Prostate gland (tissue), 2 donors: ENCODE measurements at regions not wholly inside any gene's neighbourhood (a gene's known extent, or its start where the extent isn't known, plus 50 kb on each side); places are given as distances from the start of the nearest gene placed in this dataset.

Experiments
- DNase-seq: peaks from one replicate; pipeline ENCODE4 v3.0.0-alpha.2; 2019; ENCODE audit warnings: low spot score
- H3K27ac ChIP-seq, 2 donors: fragments of 200-600 bp; sonication (generic); 2 replicates each; pipeline ENCODE4 v1.5.1; 2017 to 2019
- H3K27me3 ChIP-seq: fragments of 200-600 bp; sonication (generic); replicated peaks from 2 replicates; pipeline ENCODE4 v1.5.1; 2019; ENCODE audit not compliant: insufficient read depth
- H3K36me3 ChIP-seq, 2 donors: fragments of 200-600 bp; sonication (generic); 1 replicate in 1 of 2; 2 replicates in 1 of 2; pipeline versions ENCODE4 v1.5.1 to v1.8.1; 2017 to 2019
- H3K4me1 ChIP-seq: fragments of 200-600 bp; sonication (generic); replicated peaks from 2 replicates; pipeline ENCODE4 v1.5.1; 2019
- H3K4me3 ChIP-seq, 2 donors: fragments of 200-600 bp; sonication (generic); 2 replicates each; pipeline ENCODE4 v1.5.1; 2017 to 2019
- H3K9me3 ChIP-seq: fragments of 200-600 bp; sonication (generic); 2 replicates; pipeline ENCODE4 v1.5.1; 2017
- POLR2A ChIP-seq: fragments of 450-650 bp; IDR thresholded peaks from one replicate; pipeline ENCODE4 v1.6.1; 2016; ENCODE audit warnings: antibody characterized with exemption, mild to moderate bottlenecking
- POLR2AphosphoS5 ChIP-seq: sonication (generic); formaldehyde crosslinking; IDR thresholded peaks from one replicate; pipeline ENCODE4 v1.6.1; 2017; ENCODE audit warnings: antibody characterized with exemption
- WGBS: methylation state at CpG from one replicate; pipeline ENCODE4 v1.1.5; 2018; 5-methylcytosine and 5-hydroxymethylcytosine counted together
- intact Hi-C: fragments of 100-400 bp; cut with DNase I; formaldehyde crosslinking; loops from one replicate; pipeline ENCODE4 v1.14.2; 2022
- TF ChIP-seq, protein P1 (sequence below), 4 experiments: fragments of 200-600 bp in 2 of 4; fragments of 450-650 bp in 2 of 4; sonication (generic) in 2 of 4; IDR thresholded peaks; 1 replicate in 3 of 4; 2 replicates in 1 of 4; pipeline ENCODE4 v1.5.1; 2016 to 2019; ENCODE audit warnings: antibody characterized with exemption in 4 of 4, mild to moderate bottlenecking in 2 of 4, moderate library complexity in 2 of 4

- no peak overlapping the region for H3K27ac ChIP-seq
- intact Hi-C loops: no loop called here
These were observed 76.7 kb upstream of the G2E3 start for GRCh38 chr14:30482276-30482675.

DNA sequence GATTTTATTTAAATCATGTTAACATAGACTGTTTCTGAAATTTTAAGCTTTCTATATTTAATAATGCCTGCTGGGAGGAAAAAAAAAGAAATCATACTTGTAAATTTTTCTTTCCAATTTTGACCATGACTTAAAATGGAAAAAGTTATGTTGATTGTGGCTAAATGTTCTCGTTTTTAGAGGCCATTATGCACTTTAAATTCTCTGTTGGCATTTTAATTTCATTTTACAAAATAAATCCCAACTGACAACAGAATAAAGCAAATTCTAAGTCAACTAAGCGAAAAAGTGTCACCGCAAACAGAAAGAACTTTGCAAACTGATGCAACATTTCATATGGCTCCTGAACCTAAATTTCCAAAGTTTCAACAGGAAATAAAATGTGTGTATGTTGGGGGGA, 74.8 kb upstream of the G2E3 start:
- DNase-seq: no peak
- no peaks in the 10 kb centered on the region for H3K27me3 ChIP-seq
- H3K4me1 ChIP-seq: no peaks in the 10 kb centered on the region
- no peaks in the 10 kb centered on the region for H3K36me3 ChIP-seq
- no peaks in the 10 kb centered on the region for H3K9me3 ChIP-seq
- intact Hi-C loops: no loop called here
- WGBS: 86% methylated on average over 3 of the region's 3 CpGs
- H3K27ac ChIP-seq: no peak overlapping the region
- TF ChIP-seq POLR2AphosphoS5 (no peak), POLR2A (no peak)
- TF ChIP-seq, protein P1, sequence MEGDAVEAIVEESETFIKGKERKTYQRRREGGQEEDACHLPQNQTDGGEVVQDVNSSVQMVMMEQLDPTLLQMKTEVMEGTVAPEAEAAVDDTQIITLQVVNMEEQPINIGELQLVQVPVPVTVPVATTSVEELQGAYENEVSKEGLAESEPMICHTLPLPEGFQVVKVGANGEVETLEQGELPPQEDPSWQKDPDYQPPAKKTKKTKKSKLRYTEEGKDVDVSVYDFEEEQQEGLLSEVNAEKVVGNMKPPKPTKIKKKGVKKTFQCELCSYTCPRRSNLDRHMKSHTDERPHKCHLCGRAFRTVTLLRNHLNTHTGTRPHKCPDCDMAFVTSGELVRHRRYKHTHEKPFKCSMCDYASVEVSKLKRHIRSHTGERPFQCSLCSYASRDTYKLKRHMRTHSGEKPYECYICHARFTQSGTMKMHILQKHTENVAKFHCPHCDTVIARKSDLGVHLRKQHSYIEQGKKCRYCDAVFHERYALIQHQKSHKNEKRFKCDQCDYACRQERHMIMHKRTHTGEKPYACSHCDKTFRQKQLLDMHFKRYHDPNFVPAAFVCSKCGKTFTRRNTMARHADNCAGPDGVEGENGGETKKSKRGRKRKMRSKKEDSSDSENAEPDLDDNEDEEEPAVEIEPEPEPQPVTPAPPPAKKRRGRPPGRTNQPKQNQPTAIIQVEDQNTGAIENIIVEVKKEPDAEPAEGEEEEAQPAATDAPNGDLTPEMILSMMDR (IDR thresholded peaks at IDR 0.05): no peak
- no peak overlapping the region for H3K4me3 ChIP-seq

More at GRCh38 chr14:30482276-30482675, 76.7 kb upstream of the G2E3 start:
- H3K4me3 ChIP-seq: no peak overlapping the region
- TF ChIP-seq POLR2A: no peak
- TF ChIP-seq, protein P1 (IDR thresholded peaks at IDR 0.05): no peak
- H3K27me3 ChIP-seq: no peaks in the 10 kb centered on the region
- WGBS: 52% methylated on average over 1 of the region's 1 CpG
- H3K4me1 ChIP-seq: no peaks in the 10 kb centered on the region
- H3K36me3 ChIP-seq: no peaks in the 10 kb centered on the region
- no peaks in the 10 kb centered on the region for H3K9me3 ChIP-seq
- no peak for DNase-seq

DNA sequence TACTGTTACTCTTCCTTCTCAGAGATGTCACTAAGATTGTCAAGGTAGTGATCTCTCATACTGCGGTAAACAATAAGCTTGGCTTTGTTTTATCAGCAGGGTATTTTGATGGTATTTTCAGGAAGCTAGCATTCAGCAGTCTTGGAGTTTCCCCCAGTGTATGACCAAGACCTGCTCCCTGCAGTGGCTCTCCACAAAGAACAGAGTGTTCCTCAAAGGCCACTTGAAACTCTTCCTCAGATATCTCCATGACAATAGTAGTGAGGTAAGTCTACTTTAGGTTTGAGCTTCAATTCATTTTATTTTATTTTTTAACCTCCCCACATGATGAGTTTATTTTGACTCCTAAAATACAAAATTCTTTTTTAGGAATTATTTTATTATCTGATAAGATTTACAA, 74.0 kb upstream of the G2E3 start:
- Histone ChIP-seq H3K9me3 (no peaks in the 10 kb centered on the region), H3K4me1 (no peaks in the 10 kb centered on the region), H3K27me3 (no peaks in the 10 kb centered on the region), H3K36me3 (no peaks in the 10 kb centered on the region), H3K27ac (no peak overlapping the region), H3K4me3 (no peak overlapping the region)
- WGBS: 88% methylated on average over 1 of the region's 1 CpG
- no peak for DNase-seq
- TF ChIP-seq POLR2AphosphoS5: no peak
- TF ChIP-seq, protein P1 (IDR thresholded peaks at IDR 0.05): no peak
- no peak for TF ChIP-seq POLR2A
- intact Hi-C loops: no loop called here

GRCh38 chr14:30496852-30497251, 62.1 kb upstream of the G2E3 start:
- Histone ChIP-seq H3K36me3 (no peaks in the 10 kb centered on the region), H3K4me1 (no peaks in the 10 kb centered on the region), H3K27me3 (no peaks in the 10 kb centered on the region), H3K4me3 (no peak overlapping the region), H3K9me3 (no peaks in the 10 kb centered on the region), H3K27ac (no peak overlapping the region)
- TF ChIP-seq POLR2A (no peak), POLR2AphosphoS5 (no peak)
- TF ChIP-seq, protein P1 (IDR thresholded peaks at IDR 0.05): no peak
- intact Hi-C loops: no loop called here
- 64% methylated on average over 1 of the region's 1 CpG for WGBS
- DNase-seq: no peak

DNA sequence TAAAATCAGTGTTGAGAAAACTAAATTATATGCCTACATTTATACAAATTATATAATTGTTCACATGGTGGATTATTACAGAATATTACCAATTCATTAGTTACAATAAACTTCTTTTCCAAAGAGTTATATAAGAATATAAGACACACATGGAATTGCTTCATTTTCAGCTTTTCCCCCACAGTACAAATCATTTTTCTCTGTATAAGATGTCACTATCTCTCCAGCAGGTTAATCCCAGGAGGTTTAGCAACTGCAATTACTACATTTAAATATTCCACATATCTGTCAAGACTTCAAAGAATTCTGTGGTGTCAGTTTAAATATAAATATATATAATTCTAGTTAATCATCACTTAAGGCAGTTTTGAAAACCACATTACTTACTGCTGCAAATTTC, 59.6 kb upstream of the G2E3 start:
- H3K27ac ChIP-seq: no peak overlapping the region
- TF ChIP-seq POLR2AphosphoS5 (no peak), POLR2A (no peak)
- TF ChIP-seq, protein P1 (IDR thresholded peaks at IDR 0.05): no peak

More for the DNA sequence above, 59.6 kb upstream of the G2E3 start:
- H3K4me1 ChIP-seq: no peaks in the 10 kb centered on the region
- H3K36me3 ChIP-seq: no peaks in the 10 kb centered on the region
- no peaks in the 10 kb centered on the region for H3K27me3 ChIP-seq
- intact Hi-C loops: no loop called here
- H3K9me3 ChIP-seq: no peaks in the 10 kb centered on the region
- no peak for DNase-seq
- H3K4me3 ChIP-seq: no peak overlapping the region
